Smooth muscle cell (in vitro differentiated cells): ENCODE measurements at regions not wholly inside any gene's neighbourhood (a gene's known extent, or its start where the extent isn't known, plus 50 kb on each side); places are given as distances from the start of the nearest gene placed in this dataset.

Source experiments
- DNase-seq: peaks from one replicate; lab custom pipeline; 2025; ENCODE audit not compliant: unreplicated experiment; lab: John Stamatoyannopoulos, UW
- H2AFZ ChIP-seq: fragments of 200-600 bp; sonication (generic); 2 replicates; pipeline ENCODE4 v1.6.0; 2016; ENCODE audit warnings: antibody characterized with exemption, low read depth, mild to moderate bottlenecking
- H3F3A ChIP-seq: fragments of 200-600 bp; sonication (generic); 2 replicates; pipeline ENCODE4 v1.6.0; 2017; ENCODE audit warnings: antibody characterized with exemption, low read depth
- H3K27ac ChIP-seq: fragments of 200-600 bp; sonication (generic); 2 replicates; pipeline ENCODE4 v1.5.1; 2016; ENCODE audit warnings: low read depth, mild to moderate bottlenecking
- H3K27me3 ChIP-seq: fragments of 200-600 bp; sonication (generic); 2 replicates; pipeline ENCODE4 v1.6.1; 2016; ENCODE audit warnings: low read depth, mild to moderate bottlenecking
- H3K36me3 ChIP-seq: fragments of 200-600 bp; sonication (generic); 2 replicates; pipeline ENCODE4 v1.5.1; 2016; ENCODE audit warnings: low read depth
- H3K4me1 ChIP-seq: fragments of 200-600 bp; sonication (generic); 2 replicates; pipeline ENCODE4 v1.5.1; 2016; ENCODE audit warnings: low read depth
- H3K4me2 ChIP-seq: fragments of 200-600 bp; sonication (generic); 2 replicates; pipeline ENCODE4 v1.6.0; 2016; ENCODE audit warnings: mild to moderate bottlenecking
- H3K4me3 ChIP-seq: fragments of 200-600 bp; sonication (generic); 2 replicates; pipeline ENCODE4 v1.5.1; 2016; ENCODE audit warnings: mild to moderate bottlenecking
- H3K79me2 ChIP-seq: fragments of 200-600 bp; sonication (generic); 2 replicates; pipeline ENCODE4 v1.6.0; 2016; ENCODE audit warnings: low read depth, mild to moderate bottlenecking
- H3K9ac ChIP-seq: fragments of 200-600 bp; sonication (generic); 2 replicates; pipeline ENCODE4 v1.6.0; 2016; ENCODE audit warnings: low read depth
- H3K9me3 ChIP-seq: fragments of 200-600 bp; sonication (generic); replicated peaks from 2 replicates; pipeline ENCODE4 v1.5.1; 2016; ENCODE audit warnings: low read depth
- H4K20me1 ChIP-seq: fragments of 200-600 bp; sonication (generic); 2 replicates; pipeline ENCODE4 v1.6.0; 2016; ENCODE audit warnings: low read depth
- WGBS: methylation state at CpG from one replicate; pipeline ENCODE4 v1.1.7; 2016; ENCODE audit warnings: low lambda C conversion rate; 5-methylcytosine and 5-hydroxymethylcytosine counted together
- TF ChIP-seq, protein P1 (sequence below): fragments of 200-600 bp; sonication (generic); IDR thresholded peaks from 2 replicates; pipeline ENCODE4 v1.5.1; 2017; ENCODE audit warnings: borderline replicate concordance, mild to moderate bottlenecking, antibody characterized with exemption; ENCODE audit not compliant: insufficient read depth, poor library complexity, severe bottlenecking

GRCh38 chr1:222373216-222373615 lies 174.7 kb downstream of the HHIPL2 start:
- H2AFZ ChIP-seq: no peak overlapping the region
- no peak overlapping the region for H3K9ac ChIP-seq
- H3K4me2 ChIP-seq: no peak overlapping the region
- no peaks in the 10 kb centered on the region for H3K79me2 ChIP-seq
- H3K36me3 ChIP-seq: no peaks in the 10 kb centered on the region
- TF ChIP-seq, protein P1, sequence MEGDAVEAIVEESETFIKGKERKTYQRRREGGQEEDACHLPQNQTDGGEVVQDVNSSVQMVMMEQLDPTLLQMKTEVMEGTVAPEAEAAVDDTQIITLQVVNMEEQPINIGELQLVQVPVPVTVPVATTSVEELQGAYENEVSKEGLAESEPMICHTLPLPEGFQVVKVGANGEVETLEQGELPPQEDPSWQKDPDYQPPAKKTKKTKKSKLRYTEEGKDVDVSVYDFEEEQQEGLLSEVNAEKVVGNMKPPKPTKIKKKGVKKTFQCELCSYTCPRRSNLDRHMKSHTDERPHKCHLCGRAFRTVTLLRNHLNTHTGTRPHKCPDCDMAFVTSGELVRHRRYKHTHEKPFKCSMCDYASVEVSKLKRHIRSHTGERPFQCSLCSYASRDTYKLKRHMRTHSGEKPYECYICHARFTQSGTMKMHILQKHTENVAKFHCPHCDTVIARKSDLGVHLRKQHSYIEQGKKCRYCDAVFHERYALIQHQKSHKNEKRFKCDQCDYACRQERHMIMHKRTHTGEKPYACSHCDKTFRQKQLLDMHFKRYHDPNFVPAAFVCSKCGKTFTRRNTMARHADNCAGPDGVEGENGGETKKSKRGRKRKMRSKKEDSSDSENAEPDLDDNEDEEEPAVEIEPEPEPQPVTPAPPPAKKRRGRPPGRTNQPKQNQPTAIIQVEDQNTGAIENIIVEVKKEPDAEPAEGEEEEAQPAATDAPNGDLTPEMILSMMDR: no peak
- no peak overlapping the region for H3K4me3 ChIP-seq
- no peaks in the 10 kb centered on the region for H3K9me3 ChIP-seq
- no peak for DNase-seq
- H4K20me1 ChIP-seq: no peaks in the 10 kb centered on the region
- no peaks in the 10 kb centered on the region for H3K27me3 ChIP-seq
- H3F3A ChIP-seq: peaks cover 16% of the 10 kb centered on the region
- no peak overlapping the region for H3K27ac ChIP-seq
- peaks cover 9% of the 10 kb centered on the region for H3K4me1 ChIP-seq

DNA sequence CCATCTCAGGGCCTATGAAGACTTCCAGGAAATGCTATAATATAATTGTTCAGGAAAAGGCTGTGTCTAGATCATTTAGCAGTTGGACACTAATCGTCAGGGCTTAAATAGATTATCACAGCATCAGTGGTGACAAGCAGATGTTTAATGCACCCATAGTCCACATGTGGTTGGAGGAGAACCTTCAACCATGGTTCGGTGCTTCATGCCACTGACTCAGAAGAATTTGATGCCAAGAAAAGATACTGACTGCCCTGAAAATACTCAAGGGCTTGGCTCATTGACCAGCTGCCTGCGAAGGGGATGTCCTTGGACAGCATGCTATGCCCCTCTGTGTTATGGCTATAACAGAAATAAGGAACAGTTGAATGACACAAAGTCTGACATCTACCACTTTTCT lies 175.7 kb downstream of the HHIPL2 start:
- no peak overlapping the region for H3K4me3 ChIP-seq
- H3K27me3 ChIP-seq: no peaks in the 10 kb centered on the region
- no peak for DNase-seq
- H3K4me1 ChIP-seq: peaks cover 9% of the 10 kb centered on the region
- H3K9ac ChIP-seq: no peak overlapping the region
- no peaks in the 10 kb centered on the region for H3K9me3 ChIP-seq
- no peaks in the 10 kb centered on the region for H4K20me1 ChIP-seq
- TF ChIP-seq, protein P1: no peak
- WGBS: 64% methylated on average over 3 of the region's 3 CpGs
- H3K36me3 ChIP-seq: no peaks in the 10 kb centered on the region
- H3K27ac ChIP-seq: peak overlapping the region; percentile 81
- H3F3A ChIP-seq: peaks cover 16% of the 10 kb centered on the region
- H2AFZ ChIP-seq: no peak overlapping the region
- H3K79me2 ChIP-seq: no peaks in the 10 kb centered on the region
- peak overlapping the region; percentile 20 for H3K4me2 ChIP-seq

GRCh38 chr1:222370913-222371675 lies 176.8 kb downstream of the HHIPL2 start:
- DNase-seq: no peak
- peaks cover 9% of the 10 kb centered on the region for H3K4me1 ChIP-seq
- no peaks in the 10 kb centered on the region for H3K9me3 ChIP-seq
- WGBS: 44% methylated on average over 7 of the region's 7 CpGs
- TF ChIP-seq, protein P1: no peak
- H2AFZ ChIP-seq: no peak overlapping the region
- no peak overlapping the region for H3K4me3 ChIP-seq
- H3F3A ChIP-seq: peaks cover 14% of the 10 kb centered on the region
- no peaks in the 10 kb centered on the region for H3K27me3 ChIP-seq
- peak overlapping the region; percentile 20 for H3K4me2 ChIP-seq
- H3K27ac ChIP-seq: peak overlapping the region; percentile 81
- no peaks in the 10 kb centered on the region for H3K79me2 ChIP-seq
- H3K36me3 ChIP-seq: no peaks in the 10 kb centered on the region
- no peaks in the 10 kb centered on the region for H4K20me1 ChIP-seq
- H3K9ac ChIP-seq: peak overlapping the region; percentile 29
